ENCODE measurements at regions not wholly inside any gene's neighbourhood (a gene's known extent, or its start where the extent isn't known, plus 50 kb on each side); places are given as distances from the start of the nearest gene placed in this dataset.

DNA sequence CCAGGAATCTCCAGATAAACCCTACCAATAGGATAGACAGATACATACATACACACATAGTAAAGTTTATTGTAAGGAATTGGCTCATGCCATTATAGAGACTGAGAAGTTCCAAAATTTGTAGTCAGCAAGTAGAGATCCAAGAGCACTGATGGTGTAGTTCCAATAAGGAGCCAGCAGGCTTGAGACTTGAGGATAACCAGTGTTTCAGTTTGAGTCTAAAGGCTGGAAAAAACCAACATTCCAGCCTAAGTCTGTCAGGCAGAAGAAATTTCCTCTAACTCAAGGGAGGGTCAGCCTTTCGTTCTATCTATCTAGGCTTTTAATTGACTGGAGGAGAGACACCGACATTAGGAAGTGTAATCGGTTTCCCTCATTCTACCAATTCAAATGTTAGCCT is 110.2 kb upstream of the TSHZ3 start:
- no peaks in the 10 kb centered on the region for H3K36me3 ChIP-seq
- intact Hi-C loops (cut with DNase I) = no loop called here

GRCh38 chr19:31461814-31462539 is 112.7 kb upstream of the TSHZ3 start:
- intact Hi-C loops (cut with DNase I) = no loop called here
- H3K27me3 ChIP-seq = no peaks in the 10 kb centered on the region
- TF ChIP-seq CTCF (IDR thresholded peaks at IDR 0.05) = no peak

More for the DNA sequence above, 110.2 kb upstream of the TSHZ3 start:
- DNase-seq = no peak
- no peaks in the 10 kb centered on the region for H3K27me3 ChIP-seq
- H3K9ac ChIP-seq (ENCODE audit: low read depth in 2 of 2, low read length in 2 of 2) = no peak overlapping the region
- no peaks in the 10 kb centered on the region for H3K4me1 ChIP-seq
- no peak overlapping the region for H3K27ac ChIP-seq
- TF ChIP-seq CTCF (IDR thresholded peaks at IDR 0.05) = no peak
- no peaks in the 10 kb centered on the region for H3K9me3 ChIP-seq
- H3K4me3 ChIP-seq = no peak overlapping the region

GRCh38 chr19:31470229-31470939 is 121.1 kb upstream of the TSHZ3 start:
- no peaks in the 10 kb centered on the region for H3K9me3 ChIP-seq
- intact Hi-C loops (cut with DNase I) = no loop called here
- TF ChIP-seq CTCF (IDR thresholded peaks at IDR 0.05) = no peak
- H3K27me3 ChIP-seq = no peaks in the 10 kb centered on the region
- no peak overlapping the region for H3K9ac ChIP-seq (ENCODE audit: low read depth in 2 of 2, low read length in 2 of 2)
- no peak for DNase-seq
- H3K27ac ChIP-seq = no peak overlapping the region
- H3K4me1 ChIP-seq = no peaks in the 10 kb centered on the region
- no peak overlapping the region for H3K4me3 ChIP-seq
- H3K36me3 ChIP-seq = no peaks in the 10 kb centered on the region

More at GRCh38 chr19:31461814-31462539, 112.7 kb upstream of the TSHZ3 start:
- DNase-seq = no peak
- Histone ChIP-seq H3K9ac (ENCODE audit: low read depth in 2 of 2, low read length in 2 of 2) (no peak overlapping the region), H3K27ac (no peak overlapping the region), H3K4me1 (no peaks in the 10 kb centered on the region), H3K9me3 (no peaks in the 10 kb centered on the region), H3K4me3 (no peak overlapping the region), H3K36me3 (no peaks in the 10 kb centered on the region)

DNA sequence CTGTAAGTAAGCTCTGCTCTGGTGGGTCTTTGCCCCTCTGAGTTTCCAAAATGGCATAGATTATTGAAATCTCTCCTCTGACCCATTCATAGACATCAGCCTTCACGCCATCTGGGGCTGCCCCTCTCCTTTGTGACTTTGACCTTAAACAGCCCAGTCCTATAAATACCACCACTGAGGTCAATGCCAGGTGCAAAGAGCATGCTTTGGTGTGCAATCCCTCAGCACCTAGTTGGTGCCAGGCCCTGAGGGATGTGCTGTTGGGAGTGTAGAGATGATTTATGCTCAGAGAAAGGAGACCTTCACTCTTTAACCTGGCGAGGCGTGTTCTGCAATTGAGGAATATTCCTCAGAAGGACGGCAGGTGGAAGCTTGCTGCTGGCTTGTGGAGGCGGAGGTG is 121.7 kb upstream of the TSHZ3 start:
- no peaks in the 10 kb centered on the region for H3K9me3 ChIP-seq
- no peak for DNase-seq
- no peak overlapping the region for H3K27ac ChIP-seq
- no peak overlapping the region for H3K9ac ChIP-seq (ENCODE audit: low read depth in 2 of 2, low read length in 2 of 2)
- H3K4me3 ChIP-seq = no peak overlapping the region
- intact Hi-C loops (cut with DNase I) = no loop called here
- H3K4me1 ChIP-seq = no peaks in the 10 kb centered on the region
- no peak for TF ChIP-seq CTCF (IDR thresholded peaks at IDR 0.05)
- H3K36me3 ChIP-seq = no peaks in the 10 kb centered on the region
- H3K27me3 ChIP-seq = no peaks in the 10 kb centered on the region

DNA sequence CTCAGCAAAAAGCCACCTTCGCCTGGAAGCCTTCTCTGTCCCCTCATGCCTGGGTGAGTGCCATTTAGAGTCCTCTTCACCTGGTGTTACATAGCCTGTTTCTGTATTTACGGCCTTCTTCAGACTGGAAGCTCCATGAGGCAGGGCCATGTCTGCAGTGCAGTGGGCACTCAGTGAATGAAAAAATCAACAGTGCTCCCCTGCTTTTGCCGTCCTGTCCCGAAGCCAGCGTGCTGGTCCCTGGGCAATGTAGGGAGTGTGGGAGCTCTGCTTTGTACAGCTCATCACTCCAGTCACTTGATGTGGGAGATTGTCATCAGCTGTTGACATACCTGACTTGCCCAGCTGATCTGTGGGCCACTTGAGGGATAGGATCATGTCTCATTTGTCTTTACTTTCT is 129.0 kb upstream of the TSHZ3 start:
- Histone ChIP-seq H3K27ac (no peak overlapping the region), H3K4me3 (no peak overlapping the region), H3K4me1 (no peaks in the 10 kb centered on the region), H3K36me3 (no peaks in the 10 kb centered on the region), H3K27me3 (no peaks in the 10 kb centered on the region), H3K9ac (ENCODE audit: low read depth in 2 of 2, low read length in 2 of 2) (no peak overlapping the region), H3K9me3 (no peaks in the 10 kb centered on the region)
- no peak for DNase-seq
- intact Hi-C loops (cut with DNase I) = no loop called here
- no peak for TF ChIP-seq CTCF (IDR thresholded peaks at IDR 0.05)
